ENCODE measurements at regions not wholly inside any gene's neighbourhood (a gene's known extent, or its start where the extent isn't known, plus 50 kb on each side); places are given as distances from the start of the nearest gene placed in this dataset.

DNA sequence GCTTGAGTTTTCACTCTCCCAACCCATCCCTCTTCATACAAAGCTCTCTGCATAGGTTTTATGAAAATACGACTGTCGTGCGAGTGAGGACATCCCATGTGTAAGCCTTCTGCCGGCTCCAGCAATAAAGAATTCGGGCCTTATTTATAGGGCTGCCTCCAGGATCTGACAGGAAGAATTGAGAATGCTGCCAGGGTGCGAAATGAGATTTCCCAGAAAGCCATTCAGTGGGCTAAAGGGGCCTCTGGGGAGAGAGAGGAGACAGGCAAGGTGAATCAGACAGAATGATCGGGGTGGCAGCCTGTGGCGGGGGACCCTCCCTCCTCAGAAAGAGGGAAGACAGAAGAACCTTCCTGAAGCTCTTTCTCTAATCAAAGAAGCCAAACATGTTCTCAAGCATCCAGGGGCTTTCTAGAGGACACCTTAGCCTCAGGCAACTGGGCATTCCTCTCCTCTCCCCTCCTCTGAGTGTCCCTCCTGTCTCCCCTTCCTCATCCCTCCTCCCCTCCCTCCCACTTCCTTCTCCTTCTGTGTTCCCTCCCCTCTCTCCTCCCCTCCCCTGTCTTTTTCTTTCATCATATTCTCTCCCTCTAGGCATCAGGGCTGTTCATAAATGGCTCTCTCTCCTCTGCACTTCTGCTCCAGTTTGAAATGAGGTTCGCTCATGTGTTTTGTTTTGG lies 410.9 kb downstream of the TYW1 start:
- TF ChIP-seq, protein P1, sequence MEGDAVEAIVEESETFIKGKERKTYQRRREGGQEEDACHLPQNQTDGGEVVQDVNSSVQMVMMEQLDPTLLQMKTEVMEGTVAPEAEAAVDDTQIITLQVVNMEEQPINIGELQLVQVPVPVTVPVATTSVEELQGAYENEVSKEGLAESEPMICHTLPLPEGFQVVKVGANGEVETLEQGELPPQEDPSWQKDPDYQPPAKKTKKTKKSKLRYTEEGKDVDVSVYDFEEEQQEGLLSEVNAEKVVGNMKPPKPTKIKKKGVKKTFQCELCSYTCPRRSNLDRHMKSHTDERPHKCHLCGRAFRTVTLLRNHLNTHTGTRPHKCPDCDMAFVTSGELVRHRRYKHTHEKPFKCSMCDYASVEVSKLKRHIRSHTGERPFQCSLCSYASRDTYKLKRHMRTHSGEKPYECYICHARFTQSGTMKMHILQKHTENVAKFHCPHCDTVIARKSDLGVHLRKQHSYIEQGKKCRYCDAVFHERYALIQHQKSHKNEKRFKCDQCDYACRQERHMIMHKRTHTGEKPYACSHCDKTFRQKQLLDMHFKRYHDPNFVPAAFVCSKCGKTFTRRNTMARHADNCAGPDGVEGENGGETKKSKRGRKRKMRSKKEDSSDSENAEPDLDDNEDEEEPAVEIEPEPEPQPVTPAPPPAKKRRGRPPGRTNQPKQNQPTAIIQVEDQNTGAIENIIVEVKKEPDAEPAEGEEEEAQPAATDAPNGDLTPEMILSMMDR (IDR thresholded peaks at IDR 0.05): no peak
- no peak for TF ChIP-seq POLR2A (IDR thresholded peaks at IDR 0.05)
